DND-41 (cell line): ENCODE measurements at regions not wholly inside any gene's neighbourhood (a gene's known extent, or its start where the extent isn't known, plus 50 kb on each side); places are given as distances from the start of the nearest gene placed in this dataset.

ENCODE experiments used
- ATAC-seq: fragments of 200-7000 bp; cut with Tn5 transposase; 3 replicates; pipeline ENCODE4 v1.9.1; 2021; ENCODE audit warnings: low read depth; ENCODE audit not compliant: insufficient read depth
- DNase-seq: peaks from one replicate; pipeline ENCODE4 v3.0.0-alpha.2; 2020
- H2AFZ ChIP-seq: 2 replicates; pipeline ENCODE4 v1.6.0; 2012; ENCODE audit warnings: low read depth, low read length
- H3K27ac ChIP-seq: 2 replicates; pipeline ENCODE4 v1.5.1; 2012; ENCODE audit warnings: low read length, inconsistent platforms
- H3K27me3 ChIP-seq: fragments of 200-600 bp; sonication (generic); 2 replicates; pipeline ENCODE4 v1.6.0; 2012; ENCODE audit warnings: low read length, mild to moderate bottlenecking, inconsistent platforms; ENCODE audit not compliant: insufficient read depth, poor library complexity
- H3K36me3 ChIP-seq: 2 replicates; pipeline ENCODE4 v1.5.1; 2012; ENCODE audit warnings: low read length, inconsistent platforms; ENCODE audit not compliant: insufficient read depth
- H3K4me1 ChIP-seq: 2 replicates; pipeline ENCODE4 v1.5.1; 2012; ENCODE audit warnings: mild to moderate bottlenecking, low read length; ENCODE audit not compliant: insufficient read depth
- H3K4me2 ChIP-seq: 2 replicates; pipeline ENCODE4 v1.6.0; 2012; ENCODE audit warnings: mild to moderate bottlenecking, moderate library complexity, low read length, inconsistent platforms; ENCODE audit not compliant: insufficient read depth
- H3K4me3 ChIP-seq, 2 experiments: fragments of 200-600 bp in 1 of 2; shearing (Covaris generic) in 1 of 2; 2 replicates each; pipeline ENCODE4 v1.5.1; 2012 to 2016; ENCODE audit warnings: inconsistent platforms in 2 of 2, low read length in 2 of 2, mild to moderate bottlenecking in 2 of 2, low read depth in 1 of 2, moderate library complexity in 1 of 2
- H3K79me2 ChIP-seq: 2 replicates; pipeline ENCODE4 v1.6.0; 2012; ENCODE audit warnings: low read length, inconsistent platforms; ENCODE audit not compliant: insufficient read depth
- H3K9ac ChIP-seq: 2 replicates; pipeline ENCODE4 v1.6.0; 2012; ENCODE audit warnings: low read depth, mild to moderate bottlenecking, inconsistent platforms, low read length, moderate library complexity
- H3K9me3 ChIP-seq: 2 replicates; pipeline ENCODE4 v1.5.1; 2012; ENCODE audit warnings: low read length, moderate library complexity, mild to moderate bottlenecking, inconsistent platforms; ENCODE audit not compliant: insufficient read depth, severe bottlenecking
- H4K20me1 ChIP-seq: 2 replicates; pipeline ENCODE4 v1.6.0; 2012; ENCODE audit warnings: low read length; ENCODE audit not compliant: insufficient read depth
- EZH2 ChIP-seq: IDR thresholded peaks from 3 replicates; pipeline ENCODE4 v1.6.1; 2012; ENCODE audit warnings: borderline replicate concordance, low read depth, mild to moderate bottlenecking, moderate library complexity, low read length, inconsistent platforms; ENCODE audit not compliant: severe bottlenecking
- TF ChIP-seq, protein P1 (sequence below): IDR thresholded peaks from 2 replicates; pipeline ENCODE4 v1.5.1; 2012; ENCODE audit warnings: borderline replicate concordance, low read length, moderate library complexity, mild to moderate bottlenecking; ENCODE audit not compliant: poor library complexity, severe bottlenecking; ENCODE audit errors: extremely low read depth

DNA sequence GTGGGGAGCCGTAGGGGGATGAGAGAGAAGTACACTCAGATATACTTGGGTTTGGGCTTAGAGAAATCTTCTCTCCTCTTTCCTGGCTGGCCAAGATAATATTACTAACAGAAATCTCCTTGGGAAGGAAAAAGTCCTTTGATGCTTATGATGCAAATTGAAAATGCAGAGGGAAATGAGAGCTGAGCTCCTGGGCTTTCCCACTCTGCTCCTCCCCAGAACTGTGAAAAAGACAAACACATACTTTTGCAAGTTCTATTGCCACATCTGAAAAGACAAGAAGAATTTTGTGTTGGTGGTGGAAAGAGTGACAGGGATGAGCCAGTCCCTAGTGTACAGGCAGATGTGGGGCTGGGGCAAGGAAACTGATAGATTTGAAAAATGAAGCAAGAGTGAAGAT, 185.9 kb downstream of the ANKRD60 start:
- Histone ChIP-seq H3K4me2 (no peak overlapping the region), H4K20me1 (peaks cover 10% of the 10 kb centered on the region; the same call in 1 of the 2 replicates), H3K4me3 (no peak overlapping the region), H3K79me2 (no peaks in the 10 kb centered on the region), H3K27ac (no peak overlapping the region), H3K9ac (no peak overlapping the region), H3K27me3 (no peaks in the 10 kb centered on the region), H3K36me3 (no peaks in the 10 kb centered on the region), H2AFZ (no peak overlapping the region), H3K4me1 (no peaks in the 10 kb centered on the region), H3K9me3 (no peaks in the 10 kb centered on the region)
- TF ChIP-seq EZH2 = no peak
- TF ChIP-seq, protein P1, sequence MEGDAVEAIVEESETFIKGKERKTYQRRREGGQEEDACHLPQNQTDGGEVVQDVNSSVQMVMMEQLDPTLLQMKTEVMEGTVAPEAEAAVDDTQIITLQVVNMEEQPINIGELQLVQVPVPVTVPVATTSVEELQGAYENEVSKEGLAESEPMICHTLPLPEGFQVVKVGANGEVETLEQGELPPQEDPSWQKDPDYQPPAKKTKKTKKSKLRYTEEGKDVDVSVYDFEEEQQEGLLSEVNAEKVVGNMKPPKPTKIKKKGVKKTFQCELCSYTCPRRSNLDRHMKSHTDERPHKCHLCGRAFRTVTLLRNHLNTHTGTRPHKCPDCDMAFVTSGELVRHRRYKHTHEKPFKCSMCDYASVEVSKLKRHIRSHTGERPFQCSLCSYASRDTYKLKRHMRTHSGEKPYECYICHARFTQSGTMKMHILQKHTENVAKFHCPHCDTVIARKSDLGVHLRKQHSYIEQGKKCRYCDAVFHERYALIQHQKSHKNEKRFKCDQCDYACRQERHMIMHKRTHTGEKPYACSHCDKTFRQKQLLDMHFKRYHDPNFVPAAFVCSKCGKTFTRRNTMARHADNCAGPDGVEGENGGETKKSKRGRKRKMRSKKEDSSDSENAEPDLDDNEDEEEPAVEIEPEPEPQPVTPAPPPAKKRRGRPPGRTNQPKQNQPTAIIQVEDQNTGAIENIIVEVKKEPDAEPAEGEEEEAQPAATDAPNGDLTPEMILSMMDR = no peak
- DNase-seq = no peak
- no peak for ATAC-seq

DNA sequence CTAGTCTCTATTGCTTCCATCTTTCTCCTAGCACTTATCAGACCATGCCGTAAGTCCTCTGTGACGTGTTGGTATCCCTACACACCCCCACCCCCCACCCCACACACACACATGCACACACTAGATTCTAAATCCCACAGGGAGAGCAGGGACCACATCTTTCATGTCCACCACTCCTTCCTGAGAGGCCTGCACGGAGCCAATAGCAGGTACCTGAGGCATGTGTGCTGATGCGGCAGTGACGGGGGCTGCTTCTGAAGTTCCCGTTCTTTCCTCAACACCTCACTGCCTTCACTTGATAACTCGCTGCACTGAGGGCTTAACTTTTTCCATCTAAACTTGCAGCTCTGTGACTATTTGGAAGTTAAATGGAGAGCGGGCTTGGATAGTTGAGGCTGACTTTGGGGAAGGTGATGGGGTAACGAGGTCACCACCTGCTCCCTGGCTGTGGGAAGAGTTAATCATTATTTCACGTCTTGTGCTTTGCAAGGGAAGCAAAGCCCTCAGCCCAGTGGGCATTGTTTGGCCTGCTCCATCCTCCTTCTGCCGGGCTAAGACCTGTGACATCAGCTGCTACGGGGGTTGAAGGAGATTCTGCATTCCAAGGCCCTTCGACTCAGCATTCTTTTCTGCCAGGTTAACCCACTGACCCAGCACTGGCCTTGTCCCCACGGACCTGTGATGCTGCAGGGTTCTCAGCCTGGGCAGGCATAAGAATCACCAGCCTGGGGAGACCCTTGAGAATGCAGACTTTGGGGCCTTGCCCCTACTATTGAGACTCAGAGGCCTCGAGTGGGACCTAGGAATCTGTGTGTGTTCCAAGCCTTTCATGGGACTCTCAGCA, 187.8 kb downstream of the ANKRD60 start:
- Histone ChIP-seq H3K27me3 (no peaks in the 10 kb centered on the region), H3K27ac (no peak overlapping the region), H3K9me3 (no peaks in the 10 kb centered on the region), H4K20me1 (peaks cover 6% of the 10 kb centered on the region; the same call in 1 of the 2 replicates), H3K4me3 (no peak overlapping the region), H3K36me3 (no peaks in the 10 kb centered on the region), H3K79me2 (no peaks in the 10 kb centered on the region), H3K4me2 (no peak overlapping the region), H3K9ac (no peak overlapping the region), H3K4me1 (no peaks in the 10 kb centered on the region), H2AFZ (no peak overlapping the region)
- ATAC-seq (no peak), DNase-seq (no peak)
- no peak for TF ChIP-seq EZH2
- TF ChIP-seq, protein P1 = no peak

DNA sequence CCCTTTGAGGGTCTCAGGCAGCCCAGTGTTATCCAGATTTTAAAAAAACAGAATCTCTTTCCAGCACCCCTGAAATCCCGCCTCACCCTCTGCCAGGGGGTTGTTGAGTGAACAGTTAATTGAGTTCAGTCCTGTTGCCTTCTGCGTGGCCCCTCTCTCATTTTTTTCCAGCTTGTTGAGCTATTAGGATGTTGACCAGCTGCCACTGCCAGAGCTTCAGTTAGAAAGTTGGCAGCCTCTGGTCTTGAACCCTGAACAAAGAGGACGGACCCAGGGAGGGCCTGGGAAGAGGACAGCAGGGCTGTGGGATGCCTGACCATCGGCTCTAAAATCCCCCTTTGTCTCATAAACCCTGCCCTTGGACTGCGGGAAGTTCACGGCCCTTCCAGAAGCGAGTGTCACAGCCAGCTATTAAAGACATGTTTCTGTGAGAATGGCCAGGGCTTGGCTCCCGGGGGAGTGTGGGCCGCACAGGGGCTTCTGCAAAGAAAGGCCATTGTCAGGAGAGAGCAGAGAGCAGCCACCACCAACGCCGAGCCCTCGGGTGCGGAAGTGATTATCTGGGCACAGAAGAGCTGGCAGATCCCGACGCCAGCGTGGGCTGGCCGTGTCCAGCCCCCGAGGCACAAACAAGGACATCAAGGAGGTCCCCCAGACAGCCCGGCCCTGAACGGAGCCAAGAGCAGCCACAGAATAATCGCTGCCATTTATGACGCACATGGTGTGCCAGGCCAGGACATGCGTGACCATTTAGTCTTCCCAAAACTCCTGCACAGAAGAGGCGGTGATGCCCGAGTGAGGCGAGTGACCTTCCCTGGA, 189.0 kb downstream of the ANKRD60 start:
- no peaks in the 10 kb centered on the region for H3K4me1 ChIP-seq
- H3K4me3 ChIP-seq = no peak overlapping the region
- H3K9me3 ChIP-seq = no peaks in the 10 kb centered on the region
- no peak for ATAC-seq
- no peak for DNase-seq
- H2AFZ ChIP-seq = no peak overlapping the region
- H4K20me1 ChIP-seq = no peaks in the 10 kb centered on the region; the same call in 1 of the 2 replicates
- H3K79me2 ChIP-seq = no peaks in the 10 kb centered on the region
- no peak overlapping the region for H3K9ac ChIP-seq
- H3K36me3 ChIP-seq = no peaks in the 10 kb centered on the region
- no peaks in the 10 kb centered on the region for H3K27me3 ChIP-seq
- no peak overlapping the region for H3K4me2 ChIP-seq
- no peak for TF ChIP-seq EZH2
- TF ChIP-seq, protein P1 = no peak
- no peak overlapping the region for H3K27ac ChIP-seq
